ENCODE measurements at regions not wholly inside any gene's neighbourhood (a gene's known extent, or its start where the extent isn't known, plus 50 kb on each side); places are given as distances from the start of the nearest gene placed in this dataset.
A peak's percentile ranks its signal among the peaks of the same experiment; 100 is the strongest.

DNA sequence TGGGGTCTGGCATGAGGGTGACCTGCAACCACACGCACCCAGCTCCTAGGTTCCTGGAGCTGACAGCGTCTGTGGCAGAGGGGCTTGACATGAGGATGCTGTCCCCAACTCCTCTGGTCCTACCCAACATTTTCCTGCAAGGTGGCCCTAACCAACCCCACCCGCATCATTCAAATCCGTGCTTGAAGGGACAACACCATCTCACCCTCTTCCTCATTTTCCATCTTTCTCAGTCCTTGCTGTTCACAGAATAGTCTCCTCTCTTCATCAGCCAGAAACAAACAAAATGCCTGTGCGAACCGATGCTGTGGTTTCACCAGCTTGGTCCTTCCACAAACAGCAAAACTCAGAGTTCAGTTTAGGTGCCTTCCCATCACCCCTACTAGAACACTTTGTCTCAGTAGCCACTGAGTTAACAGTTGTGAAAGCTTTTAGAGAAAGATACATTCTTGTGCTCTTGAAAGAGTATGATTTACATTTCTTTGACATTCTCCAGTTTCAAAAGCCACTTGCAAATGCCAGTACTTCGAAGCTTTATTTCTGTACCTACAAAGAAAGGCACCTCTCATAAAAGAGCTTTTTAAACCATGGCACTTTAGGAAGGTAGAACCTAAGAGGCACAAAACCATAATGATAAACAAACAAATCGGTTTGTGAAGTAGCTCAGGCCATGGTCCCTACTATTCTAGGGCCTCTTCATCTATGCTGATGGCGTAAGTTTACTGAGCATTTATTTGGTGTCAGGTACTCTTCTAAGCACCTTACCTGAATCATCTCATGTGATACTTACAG lies 360.1 kb downstream of the SHQ1 start:
- no peak for DNase-seq

DNA sequence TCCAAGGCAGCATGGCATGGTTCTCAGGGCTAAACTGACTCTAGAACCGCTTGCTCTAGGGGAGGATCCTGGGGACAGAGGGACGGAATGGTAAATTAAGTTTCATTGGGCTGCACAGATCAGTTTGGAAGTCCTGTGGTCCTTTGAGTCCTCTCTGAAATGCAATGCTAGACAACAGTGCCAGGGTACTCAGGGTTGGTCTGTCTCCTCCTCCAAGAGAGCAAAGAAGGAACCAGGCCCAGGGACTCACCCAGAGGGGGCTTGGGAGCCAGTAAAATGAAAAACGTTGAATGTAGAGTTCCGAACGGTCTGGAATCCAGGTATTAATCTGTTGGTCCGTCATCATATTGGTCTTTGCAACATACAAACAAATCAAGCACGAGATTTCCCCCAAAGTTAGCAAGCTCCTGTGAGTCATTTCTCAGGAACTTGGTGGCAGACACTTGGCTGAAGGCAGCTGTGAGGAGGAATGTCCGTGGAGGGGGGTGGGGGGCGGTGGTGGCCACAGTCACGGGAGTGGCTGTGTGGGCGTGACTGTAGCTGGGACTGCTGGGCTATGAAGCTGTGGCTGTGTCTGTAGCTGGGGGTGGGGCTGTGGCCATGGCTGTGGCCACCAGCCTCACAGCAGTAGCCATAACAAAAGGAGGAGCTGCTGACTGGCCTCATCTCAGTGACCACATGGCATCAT lies 361.0 kb downstream of the SHQ1 start:
- no peak for DNase-seq

DNA sequence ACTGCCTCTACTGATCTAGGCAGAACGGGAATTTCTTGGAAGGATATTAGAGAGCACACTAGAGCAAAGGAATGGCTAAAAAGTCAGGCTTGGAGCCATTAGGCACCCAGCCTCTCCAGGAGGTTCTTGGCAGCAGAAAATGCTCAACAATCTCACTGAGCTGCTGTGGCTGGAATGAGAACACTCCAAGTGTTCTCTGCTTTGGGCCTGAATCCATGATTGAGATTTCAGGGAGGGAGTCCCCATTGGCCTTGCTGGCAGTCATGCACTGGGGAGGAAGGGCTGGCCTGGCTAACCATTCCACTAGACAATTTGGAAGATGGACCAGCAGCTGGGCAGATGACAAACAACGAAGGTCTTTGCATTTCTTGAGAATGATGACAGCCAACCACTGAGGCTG lies 362.6 kb downstream of the SHQ1 start:
- no peak for DNase-seq

DNA sequence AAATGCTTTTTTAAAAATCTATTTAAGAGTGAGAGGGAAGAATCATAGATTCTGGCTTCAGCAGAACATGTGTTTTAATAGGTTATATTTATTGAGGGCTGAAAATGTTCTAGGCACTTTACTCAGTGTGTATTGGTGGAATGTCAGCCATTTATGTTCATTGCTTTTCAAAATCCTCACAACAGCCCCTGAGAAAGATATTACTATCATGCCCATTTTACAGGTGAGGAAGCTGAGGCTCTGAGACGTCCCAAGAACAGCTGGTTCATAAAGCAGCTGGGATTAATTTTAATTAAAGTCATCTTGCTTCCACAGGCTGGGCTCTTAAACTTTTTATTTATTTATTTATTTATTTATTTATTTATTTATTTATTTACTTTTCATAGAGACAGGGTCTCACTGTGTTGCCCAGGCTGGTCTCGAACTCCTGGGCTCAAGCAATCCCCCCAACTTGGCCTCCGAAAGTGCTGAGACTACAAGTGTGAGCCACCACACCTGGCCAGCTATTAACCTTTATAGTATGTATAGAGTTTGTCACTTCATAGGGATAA lies 364.6 kb downstream of the SHQ1 start:
- no peak for DNase-seq

DNA sequence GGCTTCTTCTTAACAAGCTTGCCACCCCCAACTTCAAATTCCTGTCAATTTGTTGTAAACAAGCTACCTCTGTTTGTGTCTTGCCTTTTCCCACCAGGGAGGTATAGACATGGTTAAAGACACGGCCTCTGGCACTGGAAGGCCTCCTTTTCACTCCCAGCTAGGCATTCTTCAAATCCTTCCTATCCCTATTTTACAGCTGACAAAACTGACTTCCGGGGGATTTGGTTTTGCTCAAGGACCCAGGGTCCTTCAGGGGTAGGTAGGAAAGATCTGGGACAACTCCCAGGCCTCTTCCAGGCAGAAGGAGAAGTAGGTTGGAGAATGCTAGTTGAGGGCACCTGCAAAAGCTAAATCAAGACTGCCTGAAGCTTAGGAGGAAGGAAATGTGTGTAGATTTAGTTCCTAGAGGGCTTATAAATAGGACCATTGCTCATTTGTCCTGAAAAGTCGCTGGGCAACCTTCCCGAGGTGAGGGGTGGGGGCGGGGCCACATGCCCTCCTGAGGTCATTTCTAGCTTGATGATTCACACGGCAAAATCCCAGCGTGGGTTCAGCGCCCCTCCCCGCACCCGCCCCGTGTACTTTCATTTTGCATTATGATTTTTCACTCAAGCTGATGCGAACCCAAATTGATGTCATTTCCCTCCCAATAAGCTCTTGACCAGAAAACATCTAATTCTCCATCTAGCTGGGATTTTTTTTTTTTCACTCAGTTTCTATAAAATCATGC lies 365.5 kb downstream of the SHQ1 start:
- DNase-seq: peak; percentile 11

DNA sequence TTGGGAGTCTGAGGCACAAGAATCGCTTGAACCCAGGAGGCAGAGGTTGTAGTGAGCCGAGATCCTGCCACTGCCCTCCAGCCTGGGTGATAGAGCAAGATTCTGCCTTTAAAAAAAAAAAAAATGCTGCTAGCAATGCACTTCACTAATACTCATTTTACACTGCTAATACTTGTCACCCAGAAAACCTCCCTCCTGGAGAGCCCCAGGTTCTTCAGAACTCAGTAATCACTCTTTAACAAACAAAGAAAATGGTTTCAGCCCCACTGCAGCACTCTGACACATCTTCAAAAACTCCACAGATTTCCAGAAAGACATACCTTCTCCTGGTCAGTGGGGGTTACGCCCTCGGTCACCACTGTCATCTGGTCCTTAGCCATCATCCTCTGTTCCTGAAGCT lies 366.7 kb downstream of the SHQ1 start:
- DNase-seq: no peak

DNA sequence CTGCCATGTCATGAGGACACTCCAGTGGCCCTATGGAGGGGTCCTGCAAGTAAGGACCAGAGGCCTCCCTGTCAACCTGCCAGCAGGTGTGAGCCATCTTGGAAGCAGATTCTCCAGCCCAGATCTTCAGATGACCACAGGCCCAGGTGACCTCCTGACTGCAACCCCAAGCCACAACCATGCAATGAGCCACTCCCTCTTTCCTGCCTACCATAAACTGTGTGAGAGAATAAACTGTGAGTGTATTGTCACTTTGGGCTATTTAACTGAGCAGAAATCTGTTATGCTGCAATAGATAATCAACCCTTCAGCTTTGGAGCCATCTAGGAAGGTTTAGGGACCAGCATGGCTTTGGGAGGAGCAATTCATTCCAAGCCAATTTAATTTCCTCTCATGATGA lies 367.9 kb downstream of the SHQ1 start:
- DNase-seq: no peak

DNA sequence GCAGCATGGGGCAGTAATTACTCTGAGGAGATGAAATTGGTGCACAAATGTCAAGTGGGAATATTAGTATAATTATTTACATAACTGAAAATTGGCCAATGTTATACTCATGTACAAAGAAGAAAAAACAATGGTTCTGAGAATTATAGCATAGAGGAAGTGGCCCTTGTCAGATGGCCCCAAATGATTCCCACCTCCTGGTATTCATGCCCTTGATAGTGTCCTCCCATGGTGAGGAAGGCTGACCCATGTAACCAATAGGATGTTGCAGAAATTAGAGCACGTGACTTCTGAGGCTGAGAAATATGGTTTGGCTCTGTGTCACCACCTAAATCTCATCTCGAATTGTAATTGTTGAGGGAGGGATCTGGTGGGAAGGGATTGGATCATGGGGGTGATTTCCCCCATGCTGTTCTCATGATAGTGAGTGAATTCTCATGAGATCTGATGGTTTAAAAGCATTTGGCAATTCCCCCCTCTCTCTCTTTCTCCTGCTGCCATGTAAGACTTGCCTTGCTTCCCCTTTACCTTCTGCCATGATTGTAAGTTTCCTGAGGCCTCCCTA lies 368.5 kb downstream of the SHQ1 start:
- no peak for DNase-seq

DNA sequence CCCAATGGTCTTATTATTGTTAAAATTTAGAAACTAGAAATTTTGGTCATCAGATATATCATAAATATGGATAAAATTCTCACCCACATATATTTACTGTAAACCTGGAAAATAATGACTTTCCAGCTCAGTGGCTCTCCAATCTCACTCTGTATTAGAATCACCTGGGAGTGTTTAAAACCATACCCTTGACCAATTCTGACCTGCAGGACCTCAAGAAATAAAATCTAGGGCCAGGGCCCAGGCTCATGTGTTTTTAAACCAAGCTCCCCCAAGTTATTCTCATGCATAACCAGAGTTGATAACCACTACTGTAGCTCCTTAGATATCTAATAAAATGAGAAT lies 372.1 kb downstream of the SHQ1 start:
- no peak for DNase-seq

DNA sequence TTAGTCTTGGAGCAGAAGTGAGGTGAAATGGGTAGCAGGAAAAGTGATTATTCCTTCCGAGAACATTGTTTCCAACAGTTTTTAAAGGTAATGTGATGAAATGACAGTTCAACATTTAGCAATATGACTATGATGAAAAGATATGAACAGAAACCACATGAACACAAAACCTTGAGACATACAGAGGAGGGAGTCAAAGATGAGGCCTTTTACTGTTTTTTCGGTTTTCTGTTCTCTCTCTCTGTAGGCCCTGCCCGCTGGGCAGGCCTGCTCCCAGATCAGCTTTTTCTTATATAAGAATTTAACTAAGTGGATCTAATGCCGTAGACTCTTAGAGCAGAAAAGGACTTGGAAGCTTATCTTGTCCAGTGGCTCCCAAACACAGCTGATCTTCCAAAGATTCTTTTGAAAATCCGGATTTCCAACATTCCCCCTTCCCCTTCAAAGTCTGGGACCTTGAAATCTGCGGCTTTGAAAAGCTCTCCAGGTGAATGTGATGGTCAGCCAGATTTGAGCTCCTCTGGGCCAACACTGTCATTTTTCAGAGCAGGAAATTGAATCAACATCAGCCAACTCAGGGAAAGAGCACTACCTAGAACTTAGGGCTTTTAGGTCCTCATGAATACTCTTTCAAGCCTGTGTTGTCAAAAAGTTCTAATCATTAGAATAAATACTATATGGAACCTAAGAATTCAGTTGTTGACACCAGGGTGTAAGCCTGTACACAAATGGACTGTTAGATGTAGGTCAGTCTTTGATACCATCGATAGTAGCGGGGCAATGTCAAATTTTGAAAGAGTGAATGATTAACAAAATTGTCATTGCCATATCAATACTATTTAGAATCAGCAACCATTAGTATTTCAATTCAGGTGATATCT lies 372.7 kb downstream of the SHQ1 start:
- DNase-seq: no peak

DNA sequence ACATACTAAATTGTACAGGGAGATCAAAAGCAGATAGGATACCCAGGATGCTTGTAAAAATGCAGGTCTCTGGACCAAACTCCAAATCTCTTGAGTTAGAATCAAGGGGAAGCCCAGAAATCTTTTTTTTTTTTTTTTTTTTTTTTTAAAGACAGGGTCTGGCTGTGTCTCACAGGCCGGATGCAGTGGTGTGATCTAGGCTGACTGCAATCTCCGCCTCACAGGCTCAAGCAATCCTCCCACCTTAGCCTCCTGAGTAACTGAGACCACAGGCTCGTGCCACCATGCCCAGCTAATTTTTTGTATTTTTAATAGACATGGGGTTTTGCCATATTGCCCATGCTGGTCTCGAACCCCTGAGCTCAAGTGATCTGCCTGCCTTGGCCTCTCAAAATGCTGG lies 373.5 kb downstream of the SHQ1 start:
- no peak for DNase-seq

DNA sequence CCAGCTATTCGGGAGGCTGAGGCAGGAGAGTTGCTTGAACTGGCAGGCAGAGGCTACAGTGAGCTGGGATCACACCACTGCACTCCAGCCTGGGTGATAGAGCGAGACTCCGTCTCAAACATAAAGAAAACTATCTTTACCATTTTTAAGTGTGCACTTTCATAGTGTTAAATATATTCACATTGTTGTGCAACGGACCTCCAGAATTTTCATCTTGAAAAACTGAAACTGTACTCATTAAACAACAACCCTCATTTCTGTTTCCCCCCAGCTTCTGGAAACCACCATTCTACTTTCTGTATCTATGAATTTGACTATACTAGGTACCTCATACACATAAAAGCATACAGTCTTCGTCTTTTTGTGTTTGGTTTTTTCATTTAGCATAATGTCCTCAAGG lies 375.1 kb downstream of the SHQ1 start:
- no peak for DNase-seq

DNA sequence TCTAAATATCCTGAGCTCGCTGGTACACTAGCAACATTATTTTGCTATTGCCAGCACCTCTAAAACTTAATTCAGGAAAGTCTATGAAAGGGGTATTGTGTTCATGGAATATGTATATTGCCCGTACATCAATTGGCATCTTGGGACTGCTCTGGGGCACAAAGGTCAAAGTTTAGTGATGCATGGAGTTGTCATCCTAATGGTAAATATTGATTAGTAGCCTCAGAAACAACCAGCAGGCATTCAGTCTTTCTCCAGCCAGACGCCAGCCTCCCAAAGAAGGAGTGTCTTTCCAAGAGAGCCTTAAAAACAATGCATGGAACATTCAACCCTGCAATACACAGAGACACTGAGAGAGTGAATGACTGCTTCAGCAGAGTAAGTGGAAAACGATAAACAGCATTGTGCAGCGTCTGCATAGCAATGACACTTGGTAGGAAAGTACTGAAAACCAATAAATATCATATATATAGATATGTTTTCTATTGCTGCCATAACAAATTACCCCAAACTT lies 377.3 kb downstream of the SHQ1 start:
- DNase-seq: no peak

DNA sequence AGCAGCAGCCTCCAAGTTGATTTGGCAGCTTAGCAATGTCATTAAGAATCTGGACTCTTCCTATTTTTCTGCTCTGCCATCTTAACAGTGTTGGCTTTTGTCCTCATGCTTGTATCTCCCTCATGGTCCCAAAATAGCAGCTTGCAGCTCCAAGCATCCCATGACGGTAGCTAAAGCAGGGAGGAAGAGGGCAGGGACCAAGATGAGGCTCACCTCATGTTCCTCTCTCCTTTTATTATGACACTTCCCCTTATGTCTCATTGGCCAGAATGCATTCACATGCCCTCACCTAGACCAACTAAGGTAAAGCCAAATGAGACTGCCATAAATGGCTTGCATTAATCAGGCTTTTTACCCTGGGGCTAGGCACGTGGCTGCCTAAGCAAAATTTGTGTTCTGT lies 382.4 kb downstream of the SHQ1 start:
- no peak for DNase-seq

DNA sequence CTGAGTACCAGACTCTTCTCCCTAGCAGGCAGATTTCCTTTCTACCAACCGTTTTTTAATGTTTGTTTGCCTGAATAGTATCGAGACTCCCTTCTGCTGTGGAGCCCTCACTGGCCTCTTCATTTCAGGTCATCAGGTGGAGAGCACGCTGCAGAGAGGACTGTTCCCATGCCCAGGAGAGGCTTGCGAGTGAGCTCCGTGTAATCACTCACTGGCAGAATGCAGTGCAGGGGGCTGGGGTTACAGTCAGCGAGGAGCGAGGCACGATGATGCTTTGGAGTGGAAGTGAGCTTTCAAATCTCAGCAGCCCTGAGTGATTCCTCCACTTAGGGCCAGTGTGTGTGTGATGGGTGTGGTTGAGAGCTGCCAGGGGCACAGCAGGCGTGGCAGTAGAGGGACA lies 385.2 kb downstream of the SHQ1 start:
- no peak for DNase-seq

DNA sequence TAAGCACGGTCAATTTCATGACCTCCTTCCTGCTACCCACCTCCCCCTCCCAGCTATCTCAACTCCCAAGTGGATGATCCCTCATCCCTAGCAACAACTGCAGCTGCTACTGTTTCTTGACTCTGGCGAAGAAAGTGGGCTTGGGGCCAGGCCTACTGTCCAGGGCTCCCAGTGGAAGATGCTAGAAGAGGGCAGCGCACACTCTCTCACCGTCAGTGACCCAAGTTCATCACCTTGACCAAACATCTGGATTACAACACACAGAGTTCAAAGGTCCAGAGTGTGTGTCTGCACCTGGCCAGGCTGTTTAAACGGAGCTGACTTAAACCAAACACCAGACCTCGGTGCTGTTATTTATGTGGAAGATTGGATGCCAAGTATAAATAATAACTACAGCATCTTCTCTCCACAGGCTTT lies 385.6 kb downstream of the SHQ1 start:
- no peak for DNase-seq

DNA sequence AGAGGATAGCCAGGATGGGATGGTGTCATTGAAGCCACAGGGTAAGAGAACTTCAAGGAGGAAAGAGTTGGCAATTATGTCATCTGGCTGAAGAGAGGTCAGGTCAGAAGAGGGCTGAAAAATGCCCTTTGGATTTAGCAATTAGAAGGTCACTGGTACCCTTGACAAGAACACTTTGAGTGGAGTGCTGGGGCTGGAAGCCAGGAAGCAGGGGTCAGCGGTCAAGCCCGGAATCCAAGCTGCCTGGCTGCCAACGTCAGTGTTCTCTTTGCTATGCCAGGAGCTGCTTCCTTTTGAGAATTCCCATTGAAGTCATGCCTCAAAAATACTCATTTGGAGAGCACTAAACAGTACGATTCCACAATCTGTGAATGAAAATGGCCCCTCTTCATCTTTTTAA lies 386.5 kb downstream of the SHQ1 start:
- no peak for DNase-seq

DNA sequence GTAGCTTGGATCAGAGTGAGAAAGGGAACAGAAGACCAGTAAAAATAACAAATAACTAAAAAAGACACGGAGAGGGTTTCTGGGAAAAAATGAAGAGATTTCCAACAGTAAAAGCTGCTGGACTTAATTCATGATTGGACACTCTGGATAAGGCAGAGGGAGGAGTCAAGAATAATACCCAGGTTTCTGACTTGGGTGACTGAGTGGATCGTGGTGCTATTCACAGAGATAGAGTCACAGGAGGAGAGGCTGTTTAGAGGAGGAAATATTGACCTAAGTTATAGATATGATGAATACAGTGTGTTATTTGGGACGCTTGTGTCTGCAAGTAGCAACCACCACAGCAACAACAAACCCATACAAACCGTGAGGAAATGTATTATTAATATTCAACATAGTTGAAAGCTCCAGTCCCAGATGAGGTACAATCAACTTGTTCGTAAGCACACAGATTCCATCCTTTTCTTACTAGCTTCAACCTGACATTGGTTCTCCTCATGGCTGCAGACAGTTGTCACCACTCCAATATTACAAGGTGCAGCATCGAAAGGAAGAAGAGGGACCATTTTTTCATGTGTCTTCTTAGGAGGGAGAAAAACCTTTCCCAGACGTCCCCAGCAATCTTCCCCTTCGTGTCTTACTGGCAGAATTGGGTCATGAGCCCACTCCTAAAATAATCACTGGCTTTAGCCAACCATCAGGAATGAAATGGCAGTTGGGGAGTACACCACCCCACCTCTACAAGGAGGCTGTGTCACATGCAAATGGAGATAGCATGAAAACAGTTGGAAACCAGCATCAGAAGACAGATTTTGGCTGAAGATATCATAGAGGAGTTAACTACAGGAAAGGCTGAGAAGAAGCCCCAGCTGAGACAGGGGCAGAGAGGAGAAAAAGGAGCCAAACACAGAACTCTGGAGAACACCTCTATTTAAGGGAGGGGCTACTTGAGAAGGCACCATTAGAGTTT lies 387.8 kb downstream of the SHQ1 start:
- no peak for DNase-seq

DNA sequence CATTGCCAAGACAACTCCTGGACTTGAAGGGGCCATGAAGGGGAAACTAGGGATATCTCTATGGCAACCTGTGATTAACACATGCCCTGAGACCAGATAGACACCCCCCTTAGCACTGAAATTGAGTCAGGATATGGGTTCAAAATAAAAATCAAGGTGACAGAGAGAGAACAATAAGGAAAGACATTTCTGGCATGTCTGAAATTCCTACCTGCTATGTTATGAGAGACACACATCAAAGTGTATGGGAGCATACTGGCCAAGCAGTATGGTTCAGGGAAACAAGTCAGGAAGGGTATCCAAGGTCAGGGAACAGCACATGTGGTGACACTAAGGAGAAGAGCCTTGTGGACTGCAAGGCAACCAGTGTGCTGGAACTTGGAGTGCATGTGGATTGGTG lies 388.7 kb downstream of the SHQ1 start:
- DNase-seq: no peak

DNA sequence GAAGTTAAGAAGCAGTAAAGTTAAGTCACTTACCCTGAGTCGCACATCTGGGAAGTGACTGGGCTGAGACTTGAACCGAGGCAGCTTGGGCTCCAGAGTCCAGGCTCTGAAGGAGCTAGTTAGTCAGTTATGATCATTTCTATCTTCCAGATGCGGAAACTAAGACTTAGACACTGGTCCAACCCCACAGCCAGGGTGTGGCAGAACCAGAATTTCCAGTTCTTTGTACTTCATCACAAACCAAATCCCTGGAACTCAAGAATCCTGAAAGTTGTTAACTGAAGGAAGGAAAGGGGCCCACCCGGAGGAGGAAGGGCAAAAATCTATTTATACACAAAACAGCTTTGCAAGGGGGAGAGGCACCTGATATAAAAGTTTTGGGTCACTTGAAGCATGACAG lies 389.9 kb downstream of the SHQ1 start:
- DNase-seq: no peak

DNA sequence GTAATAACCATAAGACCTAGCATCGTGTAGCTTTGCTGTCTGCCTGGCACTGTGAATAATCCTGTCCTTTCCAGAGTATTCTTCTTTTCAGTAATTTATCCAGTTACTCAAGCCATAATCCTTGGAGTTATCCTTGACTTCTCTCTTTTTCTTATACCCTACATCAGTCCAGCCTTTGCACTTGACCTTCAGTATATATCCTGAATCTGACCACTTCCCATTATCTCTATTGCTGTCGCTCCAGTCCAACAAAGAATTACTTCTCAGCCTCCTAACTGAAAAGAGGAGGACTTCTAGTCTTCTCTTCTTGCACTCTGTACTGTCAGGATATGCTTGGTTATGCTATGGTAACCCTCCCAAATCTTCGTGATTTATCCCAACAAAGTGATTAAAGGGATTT lies 393.8 kb downstream of the SHQ1 start:
- no peak for DNase-seq
